Fibroblast of pulmonary artery (primary cell): ENCODE measurements at regions not wholly inside any gene's neighbourhood (a gene's known extent, or its start where the extent isn't known, plus 50 kb on each side); places are given as distances from the start of the nearest gene placed in this dataset.
A peak's percentile ranks its signal among the peaks of the same experiment; 100 is the strongest.

Source experiments
- DNase-seq: peaks from one replicate; pipeline ENCODE4 v3.0.0-alpha.2; 2010; ENCODE audit warnings: low read depth
- H3K4me3 ChIP-seq: replicated peaks from 2 replicates; pipeline ENCODE4 v1.5.1; 2011; ENCODE audit warnings: low read depth, mild to moderate bottlenecking, control low read depth, low read length, moderate library complexity
- TF ChIP-seq, protein P1 (sequence below): IDR thresholded peaks from 2 replicates; pipeline ENCODE4 v1.5.1; 2011; ENCODE audit warnings: mild to moderate bottlenecking, control low read depth, low read length, inconsistent platforms; ENCODE audit errors: missing control alignments

DNA sequence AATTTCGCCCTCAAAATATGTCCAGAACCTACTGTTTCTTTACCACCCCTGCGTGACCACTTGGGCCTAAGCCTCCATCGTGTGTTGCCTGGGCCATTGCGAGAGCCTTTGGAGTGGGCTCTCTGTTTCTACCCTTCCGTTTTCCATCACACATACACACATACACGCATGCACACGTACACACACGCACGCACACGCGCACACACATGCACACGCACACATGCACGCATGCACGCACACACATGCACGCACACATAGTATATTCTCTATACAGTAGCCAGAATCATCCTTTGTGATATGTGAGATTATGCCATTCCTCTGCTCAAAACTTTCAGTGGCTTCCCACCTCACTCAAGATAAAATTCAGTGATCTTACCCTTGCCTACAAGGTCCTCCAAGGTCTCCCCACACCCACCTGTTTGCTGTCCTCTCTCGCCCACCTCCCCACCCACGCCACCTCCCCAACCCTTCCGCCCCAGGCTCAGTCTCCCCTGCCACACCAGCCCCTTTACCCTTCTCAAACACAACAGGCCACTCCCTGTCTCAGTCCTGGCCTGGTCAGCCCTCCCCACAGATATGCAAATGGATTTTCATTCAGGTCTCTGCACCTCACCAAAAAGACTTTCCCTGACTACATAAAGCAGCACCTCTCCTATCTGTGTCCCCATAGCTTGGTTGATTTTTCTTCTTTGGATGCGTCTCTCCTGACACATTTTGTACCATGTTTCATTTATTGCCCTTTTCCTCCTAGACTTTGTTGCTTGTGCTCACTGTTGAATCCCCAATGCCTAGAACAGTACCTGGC is 559.6 kb downstream of the CD83 start:
- TF ChIP-seq, protein P1, sequence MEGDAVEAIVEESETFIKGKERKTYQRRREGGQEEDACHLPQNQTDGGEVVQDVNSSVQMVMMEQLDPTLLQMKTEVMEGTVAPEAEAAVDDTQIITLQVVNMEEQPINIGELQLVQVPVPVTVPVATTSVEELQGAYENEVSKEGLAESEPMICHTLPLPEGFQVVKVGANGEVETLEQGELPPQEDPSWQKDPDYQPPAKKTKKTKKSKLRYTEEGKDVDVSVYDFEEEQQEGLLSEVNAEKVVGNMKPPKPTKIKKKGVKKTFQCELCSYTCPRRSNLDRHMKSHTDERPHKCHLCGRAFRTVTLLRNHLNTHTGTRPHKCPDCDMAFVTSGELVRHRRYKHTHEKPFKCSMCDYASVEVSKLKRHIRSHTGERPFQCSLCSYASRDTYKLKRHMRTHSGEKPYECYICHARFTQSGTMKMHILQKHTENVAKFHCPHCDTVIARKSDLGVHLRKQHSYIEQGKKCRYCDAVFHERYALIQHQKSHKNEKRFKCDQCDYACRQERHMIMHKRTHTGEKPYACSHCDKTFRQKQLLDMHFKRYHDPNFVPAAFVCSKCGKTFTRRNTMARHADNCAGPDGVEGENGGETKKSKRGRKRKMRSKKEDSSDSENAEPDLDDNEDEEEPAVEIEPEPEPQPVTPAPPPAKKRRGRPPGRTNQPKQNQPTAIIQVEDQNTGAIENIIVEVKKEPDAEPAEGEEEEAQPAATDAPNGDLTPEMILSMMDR, result no peak
- DNase-seq, result no peak

DNA sequence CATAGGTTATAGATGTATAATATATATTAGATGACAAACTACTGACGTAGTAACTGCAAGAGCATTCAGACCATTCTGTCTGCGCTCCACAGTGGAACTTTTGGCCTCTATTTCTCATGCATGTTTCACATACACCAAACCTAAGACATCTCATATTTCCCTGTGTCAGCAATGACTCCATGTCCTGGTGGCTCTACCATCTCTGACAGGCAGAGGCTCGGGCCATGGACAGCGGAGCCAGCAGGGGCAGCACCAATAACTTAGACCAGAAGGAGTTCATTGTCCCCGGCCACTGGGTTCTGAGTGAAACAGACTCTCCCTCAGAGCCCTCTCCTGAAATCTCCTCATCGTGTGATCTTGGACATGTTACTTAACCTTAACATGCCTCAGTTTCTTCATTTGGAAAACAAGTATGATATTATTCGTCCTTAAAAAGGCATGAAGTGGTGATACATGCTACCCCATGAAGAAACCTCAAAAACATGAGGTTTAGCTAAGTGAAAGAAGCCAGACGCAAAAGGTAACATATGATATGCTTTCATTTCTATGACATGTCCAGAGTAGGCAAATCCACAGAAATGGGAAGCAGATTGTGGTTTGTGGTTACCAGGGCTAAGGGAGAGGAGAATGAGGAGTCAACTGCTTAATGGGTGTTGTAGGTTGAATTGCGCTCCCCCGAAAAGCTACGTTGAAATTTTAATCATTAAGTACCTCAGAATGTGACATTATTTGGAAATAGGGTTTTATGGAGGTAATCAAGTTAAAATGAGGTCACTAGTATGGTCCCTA is 564.0 kb upstream of the JARID2 start:
- TF ChIP-seq, protein P1, result no peak
- DNase-seq, result no peak
- no peak overlapping the region for H3K4me3 ChIP-seq

More for the DNA sequence above, 559.6 kb downstream of the CD83 start:
- no peak overlapping the region for H3K4me3 ChIP-seq

- TF ChIP-seq, protein P1, result no peak
- peak; percentile 64 for DNase-seq
- no peak overlapping the region for H3K4me3 ChIP-seq
These were observed 563.1 kb upstream of the JARID2 start for GRCh38 chr6:14682812-14683211.

GRCh38 chr6:14689639-14690038 is 556.2 kb upstream of the JARID2 start:
- no peak overlapping the region for H3K4me3 ChIP-seq
- TF ChIP-seq, protein P1, result no peak
- DNase-seq, result no peak

- DNase-seq, result no peak
- no peak overlapping the region for H3K4me3 ChIP-seq
- TF ChIP-seq, protein P1, result no peak
These were observed 555.5 kb upstream of the JARID2 start for GRCh38 chr6:14690120-14691056.

- DNase-seq, result no peak
- TF ChIP-seq, protein P1, result no peak
- no peak overlapping the region for H3K4me3 ChIP-seq
These were observed 553.7 kb upstream of the JARID2 start for GRCh38 chr6:14692208-14692607.
